Mesodermal cell (in vitro differentiated cells): ENCODE measurements at regions not wholly inside any gene's neighbourhood (a gene's known extent, or its start where the extent isn't known, plus 50 kb on each side); places are given as distances from the start of the nearest gene placed in this dataset.

Experiments
- H3K27ac ChIP-seq: 2 replicates; pipeline ENCODE4 v1.7.0; 2013; ENCODE audit warnings: mild to moderate bottlenecking, low read depth, low read length, moderate library complexity; ENCODE audit not compliant: severe bottlenecking
- H3K36me3 ChIP-seq: 2 replicates; pipeline ENCODE4 v1.7.1; 2013; ENCODE audit warnings: mild to moderate bottlenecking, low read length, moderate library complexity; ENCODE audit not compliant: control insufficient read depth, insufficient read depth
- H3K4me1 ChIP-seq: one replicate; pipeline ENCODE4 v1.7.1; 2013; ENCODE audit warnings: mild to moderate bottlenecking, low read length; ENCODE audit not compliant: insufficient read depth, control insufficient read depth, poor library complexity, severe bottlenecking
- H3K4me3 ChIP-seq: 2 replicates; pipeline ENCODE4 v1.7.0; 2013; ENCODE audit warnings: low read length, control low read depth, mild to moderate bottlenecking; ENCODE audit not compliant: insufficient read depth, poor library complexity, severe bottlenecking; ENCODE audit errors: extremely low read depth
- H3K9me3 ChIP-seq: 2 replicates; pipeline ENCODE4 v1.7.1; 2013; ENCODE audit warnings: mild to moderate bottlenecking, low read length, moderate library complexity; ENCODE audit not compliant: control insufficient read depth
- WGBS, 2 experiments: methylation state at CpG; one replicate each; pipeline ENCODE4 v1.1.5; 2013; ENCODE audit warnings: missing lambda C conversion rate in 2 of 2; ENCODE audit not compliant: insufficient coverage in 2 of 2; 5-methylcytosine and 5-hydroxymethylcytosine counted together

DNA sequence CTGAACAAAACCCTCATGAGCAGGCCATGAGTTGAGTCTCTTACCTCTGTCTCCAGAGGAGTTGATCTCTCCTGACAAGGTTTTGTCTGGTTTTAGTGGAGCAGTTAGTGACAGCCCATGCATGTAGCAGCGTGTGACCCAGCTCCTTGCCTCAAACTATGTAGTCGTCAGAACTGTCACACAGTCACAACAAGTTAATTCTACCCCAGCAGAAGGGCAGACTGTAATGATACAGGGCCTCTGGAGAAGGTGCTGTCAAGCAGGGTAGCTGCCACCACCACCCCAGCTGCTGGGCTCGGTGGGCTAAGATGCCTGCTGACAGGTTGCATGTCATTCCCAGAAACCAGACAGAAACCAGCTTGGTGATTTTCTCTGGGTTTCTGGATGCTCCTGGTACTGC, 194.5 kb downstream of the PSAT1 start:
- Histone ChIP-seq H3K4me3 (no peak overlapping the region), H3K9me3 (no peaks in the 10 kb centered on the region), H3K36me3 (no peaks in the 10 kb centered on the region), H3K4me1 (no peaks in the 10 kb centered on the region), H3K27ac (no peak overlapping the region)
- 90 to 91% methylated on average over 1 of the region's 3 CpGs for WGBS, 2 experiments

DNA sequence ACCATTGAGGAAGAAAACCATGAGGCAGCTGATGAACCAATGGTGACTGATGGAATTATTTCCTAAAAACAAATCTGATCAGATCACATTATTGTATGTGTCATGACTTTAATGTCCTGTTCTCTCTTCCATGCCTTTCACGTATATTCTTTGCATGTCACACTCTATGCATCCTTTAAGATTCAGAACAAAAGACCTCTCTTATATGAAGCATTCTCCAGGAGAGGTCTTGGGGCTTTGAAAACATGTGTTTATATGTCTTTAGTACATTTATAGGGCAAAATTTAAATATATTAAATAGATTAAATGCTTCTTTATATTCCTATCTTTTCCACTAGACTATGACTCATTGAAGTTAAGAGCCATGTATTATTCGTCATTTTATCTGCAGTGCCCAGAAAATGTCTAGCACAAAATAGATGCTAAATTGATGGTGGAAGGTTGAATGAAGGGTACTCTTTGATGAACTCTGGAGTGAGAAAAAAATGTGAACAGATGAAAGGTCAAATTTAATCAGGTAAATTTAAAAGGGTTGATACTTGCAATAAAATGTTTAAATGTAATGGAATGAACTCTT, 196.3 kb downstream of the PSAT1 start:
- WGBS, 2 experiments = 100% methylated on average over 1 of the region's 2 CpGs; no CpG with 5 or more reads in 1 of the 2 experiments
- Histone ChIP-seq H3K9me3 (no peaks in the 10 kb centered on the region), H3K4me3 (no peak overlapping the region), H3K27ac (no peak overlapping the region), H3K4me1 (no peaks in the 10 kb centered on the region), H3K36me3 (no peaks in the 10 kb centered on the region)

DNA sequence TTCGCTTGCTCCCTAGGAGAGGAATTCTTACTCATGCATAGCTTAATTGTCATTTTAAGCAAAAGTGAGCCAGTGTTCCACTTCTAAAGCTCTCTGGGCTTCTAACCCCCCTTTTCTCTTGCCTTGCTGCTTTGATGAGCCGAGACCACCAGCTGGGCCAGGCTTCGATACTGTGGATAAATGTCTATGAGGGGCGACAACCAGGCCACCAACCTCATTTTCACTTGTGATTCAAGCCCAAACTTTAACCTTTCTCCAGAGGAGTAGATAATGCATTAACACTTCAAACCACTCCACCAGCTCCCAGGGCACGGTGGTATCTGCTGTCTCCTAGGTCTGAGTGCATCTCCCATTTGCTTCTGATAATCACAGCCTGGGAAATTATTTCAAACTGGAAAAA, 205.6 kb downstream of the PSAT1 start:
- Histone ChIP-seq H3K36me3 (no peaks in the 10 kb centered on the region), H3K27ac (no peak overlapping the region), H3K4me1 (no peaks in the 10 kb centered on the region), H3K9me3 (peaks cover 13% of the 10 kb centered on the region), H3K4me3 (no peak overlapping the region)
- 47 to 67% methylated on average over 1 to 3 of the region's 5 CpGs for WGBS, 2 experiments

DNA sequence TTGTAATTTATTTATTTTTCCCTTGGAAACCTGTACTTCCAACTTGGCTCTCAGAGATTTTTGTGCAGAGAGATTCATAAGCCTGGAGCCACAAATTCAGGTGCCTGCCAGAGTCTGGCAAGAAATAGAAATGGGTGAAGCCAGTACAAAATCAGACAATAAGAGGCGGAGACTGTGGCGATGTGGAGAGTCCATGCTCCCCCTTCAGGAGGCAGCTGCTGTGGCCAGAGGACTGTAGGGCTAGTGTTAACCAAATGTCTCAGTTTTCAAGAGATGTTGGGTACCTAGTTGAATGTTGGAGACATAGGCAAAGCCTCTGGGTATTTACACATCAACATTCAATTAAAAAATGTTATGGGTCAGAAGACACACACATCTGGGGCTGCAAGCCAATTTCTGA, 208.6 kb downstream of the PSAT1 start:
- Histone ChIP-seq H3K4me1 (no peaks in the 10 kb centered on the region), H3K27ac (no peak overlapping the region), H3K36me3 (no peaks in the 10 kb centered on the region), H3K9me3 (peaks cover 13% of the 10 kb centered on the region), H3K4me3 (no peak overlapping the region)
- 86 to 94% methylated on average over 2 of the region's 2 CpGs for WGBS, 2 experiments

DNA sequence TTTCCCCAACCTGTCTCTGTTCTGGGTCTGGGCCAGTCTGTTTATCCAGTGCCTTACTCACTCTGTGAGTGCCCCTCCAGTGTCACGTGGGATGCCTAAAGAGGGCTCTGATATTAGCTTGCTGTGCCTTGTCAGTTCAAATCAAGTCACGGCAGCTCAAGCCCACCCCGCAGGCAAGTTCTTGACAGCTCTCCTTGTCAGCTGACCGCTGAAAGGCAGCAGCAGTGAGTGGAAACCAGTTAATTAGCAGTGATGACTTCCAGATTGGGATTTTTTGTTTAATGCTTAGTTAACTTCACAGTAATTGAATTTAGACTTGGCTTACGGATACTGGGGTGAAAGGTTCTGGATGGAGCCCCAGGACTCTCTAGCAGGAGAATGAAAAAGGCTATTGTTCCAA, 210.1 kb downstream of the PSAT1 start:
- Histone ChIP-seq H3K27ac (no peak overlapping the region), H3K4me1 (no peaks in the 10 kb centered on the region), H3K36me3 (no peaks in the 10 kb centered on the region), H3K4me3 (no peak overlapping the region), H3K9me3 (peaks cover 13% of the 10 kb centered on the region)
- 74 to 75% methylated on average over 5 of the region's 5 CpGs for WGBS, 2 experiments

DNA sequence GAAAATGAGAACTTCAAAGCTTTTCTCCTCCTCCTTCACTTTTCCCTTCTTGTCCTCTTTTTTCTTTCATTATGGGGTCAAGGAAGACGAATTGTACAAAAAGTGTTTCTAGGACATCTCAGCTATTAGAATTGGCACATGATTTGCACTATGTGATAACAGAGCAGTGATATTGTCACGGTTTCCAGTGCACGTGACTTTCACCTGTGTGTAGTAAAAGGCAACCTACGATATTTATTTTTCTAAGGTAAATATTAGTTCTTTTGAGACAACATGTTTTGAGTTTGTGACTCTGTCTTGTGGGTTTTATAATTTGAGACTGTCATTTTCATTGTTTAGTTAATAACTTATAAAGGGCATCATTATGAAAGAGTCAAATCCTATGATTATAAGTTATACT, 213.1 kb downstream of the PSAT1 start:
- Histone ChIP-seq H3K4me3 (no peak overlapping the region), H3K9me3 (peaks cover 5% of the 10 kb centered on the region), H3K4me1 (no peaks in the 10 kb centered on the region), H3K27ac (no peak overlapping the region), H3K36me3 (no peaks in the 10 kb centered on the region)
- WGBS, 2 experiments = 80 to 97% methylated on average over 1 to 3 of the region's 4 CpGs

DNA sequence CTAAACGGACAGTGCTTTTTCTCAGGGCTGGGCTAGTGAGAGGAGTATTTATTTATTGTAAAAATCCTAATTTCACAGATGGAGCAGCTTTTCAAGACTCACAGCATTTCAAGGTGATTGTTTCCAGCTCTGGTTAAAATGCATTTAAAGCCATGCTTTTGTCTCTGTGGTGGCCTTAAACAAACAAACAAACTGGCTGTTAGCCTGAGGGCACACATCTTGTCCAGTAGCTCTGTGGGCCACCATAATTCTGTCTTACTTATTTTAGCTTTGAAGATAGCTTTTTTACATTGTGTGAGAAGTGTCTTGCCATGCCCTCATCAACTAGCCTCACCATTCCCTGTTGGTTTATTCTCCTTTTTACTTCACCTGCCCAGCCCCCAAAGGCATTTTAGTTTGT, 218.2 kb downstream of the PSAT1 start:
- no CpG with 5 or more reads among the region's 1 CpG for WGBS, 2 experiments
- Histone ChIP-seq H3K4me1 (no peaks in the 10 kb centered on the region), H3K4me3 (no peak overlapping the region), H3K27ac (no peak overlapping the region), H3K36me3 (no peaks in the 10 kb centered on the region), H3K9me3 (peaks cover 16% of the 10 kb centered on the region)

DNA sequence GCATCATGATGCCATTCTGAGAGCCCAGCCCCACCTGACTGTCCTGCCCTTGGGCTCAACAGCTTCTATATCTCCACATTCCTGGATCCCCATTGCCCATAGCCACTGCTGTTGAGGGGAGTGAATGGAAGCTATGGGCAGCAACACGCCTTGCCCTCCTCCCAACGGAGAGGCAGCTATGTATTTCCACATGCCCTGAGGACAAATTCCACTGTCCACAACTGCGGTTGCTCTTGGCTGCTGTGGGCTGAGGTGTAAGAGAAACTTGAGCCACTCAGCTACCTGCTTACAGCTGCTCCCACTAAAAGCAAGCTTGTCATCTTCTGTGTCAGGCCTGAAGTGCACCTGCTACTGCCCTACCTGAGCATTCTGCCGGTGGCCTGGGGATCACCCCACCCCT, 222.9 kb downstream of the PSAT1 start:
- H3K4me3 ChIP-seq = no peak overlapping the region
- no peak overlapping the region for H3K27ac ChIP-seq
- WGBS, 2 experiments = 83 to 96% methylated on average over 2 of the region's 4 CpGs
- no peaks in the 10 kb centered on the region for H3K4me1 ChIP-seq
- no peaks in the 10 kb centered on the region for H3K36me3 ChIP-seq
- H3K9me3 ChIP-seq = peaks cover 19% of the 10 kb centered on the region

DNA sequence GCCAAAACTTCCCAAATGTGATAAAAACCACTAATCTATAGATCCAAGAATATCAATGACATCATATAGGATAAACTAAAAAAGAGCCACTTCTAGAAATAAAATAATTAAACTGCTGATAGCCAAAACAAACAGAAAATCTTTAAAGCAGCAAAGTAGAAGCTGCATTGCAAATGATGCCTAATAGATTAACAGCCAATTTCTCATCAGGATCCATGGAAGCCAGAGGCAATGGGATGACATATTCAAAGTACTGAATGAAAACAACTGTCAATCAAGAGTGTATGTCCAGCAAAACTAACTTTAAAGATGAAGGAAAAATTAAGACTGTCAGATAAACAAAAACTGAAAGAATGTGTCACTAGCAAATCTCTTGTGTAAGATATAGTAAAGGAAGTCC, 224.8 kb downstream of the PSAT1 start:
- Histone ChIP-seq H3K4me1 (no peaks in the 10 kb centered on the region), H3K4me3 (no peak overlapping the region), H3K36me3 (no peaks in the 10 kb centered on the region), H3K27ac (no peak overlapping the region), H3K9me3 (peaks cover 19% of the 10 kb centered on the region)

DNA sequence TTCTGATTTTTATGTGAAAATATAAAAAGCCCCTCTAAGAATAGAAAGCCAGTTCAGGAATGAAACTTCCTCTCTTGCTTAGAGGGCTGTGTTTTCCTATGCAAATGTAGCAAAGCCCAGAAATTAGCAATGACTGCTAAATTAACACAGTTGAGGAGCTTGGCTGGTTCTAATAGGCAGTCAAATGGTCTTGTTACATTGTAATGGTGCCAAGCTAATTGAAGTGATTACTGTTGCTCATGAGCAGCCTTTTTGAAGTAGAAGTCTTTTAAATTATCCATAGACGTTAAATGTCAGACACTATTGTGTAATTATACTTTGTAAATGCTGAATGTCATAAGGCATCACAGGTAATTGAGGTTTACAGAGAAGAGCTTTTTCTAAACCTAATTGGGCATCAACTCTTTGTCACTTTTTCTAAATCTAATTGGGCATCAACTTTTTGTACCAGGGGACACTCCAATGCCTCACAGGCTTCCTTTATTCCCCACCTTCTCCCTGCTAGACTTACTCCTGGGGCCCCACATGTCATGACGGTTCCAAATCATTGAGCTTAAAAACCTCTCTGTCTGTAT, 229.1 kb downstream of the PSAT1 start:
- no peak overlapping the region for H3K27ac ChIP-seq
- H3K4me1 ChIP-seq = no peaks in the 10 kb centered on the region
- WGBS, 2 experiments = 67 to 100% methylated on average over 1 to 2 of the region's 2 CpGs
- H3K36me3 ChIP-seq = no peaks in the 10 kb centered on the region
- no peak overlapping the region for H3K4me3 ChIP-seq
- H3K9me3 ChIP-seq = no peaks in the 10 kb centered on the region

DNA sequence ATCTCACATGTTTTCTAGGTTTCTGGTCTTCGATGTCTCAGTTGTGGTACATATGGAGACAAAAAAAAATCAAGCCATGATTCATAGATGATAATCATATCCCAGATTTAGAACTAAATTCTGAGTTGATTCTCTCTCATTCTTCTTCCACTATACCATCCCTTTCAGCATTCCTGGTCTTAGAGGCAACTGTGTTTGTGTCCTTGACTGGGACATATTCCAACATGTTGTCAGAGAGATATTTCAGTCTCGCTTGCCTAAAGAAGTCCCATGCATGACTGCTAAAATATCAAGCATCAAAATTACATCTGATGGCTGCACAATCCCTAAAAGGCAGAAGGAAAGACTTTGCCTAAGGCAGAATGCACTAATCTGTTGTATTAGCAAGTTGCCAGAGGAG, 236.6 kb downstream of the PSAT1 start:
- WGBS, 2 experiments = 67 to 83% methylated on average over 1 of the region's 2 CpGs
- H3K27ac ChIP-seq = no peak overlapping the region
- H3K4me1 ChIP-seq = no peaks in the 10 kb centered on the region
- H3K9me3 ChIP-seq = no peaks in the 10 kb centered on the region
- no peak overlapping the region for H3K4me3 ChIP-seq
- no peaks in the 10 kb centered on the region for H3K36me3 ChIP-seq
